Keratinocyte (primary cell): ENCODE measurements at regions not wholly inside any gene's neighbourhood (a gene's known extent, or its start where the extent isn't known, plus 50 kb on each side); places are given as distances from the start of the nearest gene placed in this dataset.

ENCODE experiments used
- CTCF ChIP-seq, 3 experiments: IDR thresholded peaks in 1 of 3; conservative IDR thresholded peaks in 1 of 3; optimal IDR thresholded peaks in 1 of 3; 2 replicates in 2 of 3; 3 replicates in 1 of 3; pipeline versions ENCODE3 to v1.5.1; 2011; ENCODE audit warnings: low read length in 3 of 3, mild to moderate bottlenecking in 3 of 3, moderate library complexity in 2 of 3, control low read depth in 1 of 3, inconsistent platforms in 1 of 3; ENCODE audit not compliant: insufficient read depth in 2 of 3; ENCODE audit errors: extremely low read depth in 1 of 3
- EZH2 ChIP-seq: IDR thresholded peaks from one replicate; pipeline ENCODE4 v1.6.1; 2012; ENCODE audit warnings: inconsistent platforms, mild to moderate bottlenecking, low read length, moderate library complexity

GRCh38 chr3:21877214-21877754 lies 126.3 kb upstream of the ZNF385D start:
- TF ChIP-seq CTCF (optimal IDR thresholded peaks at IDR 0.05 in 1 of 3, IDR thresholded peaks at IDR 0.05 in 1 of 3, conservative IDR thresholded peaks at IDR 0.05 in 1 of 3; ENCODE audit: extremely low read depth in 1 of 3, insufficient read depth in 2 of 3, low read length in 3 of 3): no peak
- TF ChIP-seq EZH2: no peak
